IMR-90 (cell line): ENCODE measurements at regions not wholly inside any gene's neighbourhood (a gene's known extent, or its start where the extent isn't known, plus 50 kb on each side); places are given as distances from the start of the nearest gene placed in this dataset.

Experiments
- ATAC-seq: fragments of 200-7000 bp; cut with Tn5 transposase; 2 replicates; pipeline ENCODE4 v1.9.1; 2020; ENCODE audit warnings: low read depth, mild to moderate bottlenecking, moderate library complexity
- BruUV-seq: library from RNA; stranded (reverse); fragments of 400-500 nt; replicated peaks from 2 replicates; lab custom pipeline; 2021; lab: Mats Ljungman, UMichigan
- CTCF ChIA-PET: fragments of 300-600 bp; formaldehyde crosslinking; extraction: SDS; loops from one replicate; lab custom pipeline; 2021; ENCODE audit warnings: antibody characterized with exemption; lab: Yijun Ruan, JAX
- POLR2A ChIA-PET: fragments of 300-600 bp; sonication (Branson Sonifier 250); formaldehyde crosslinking; loops from one replicate; lab custom pipeline; 2022; ENCODE audit warnings: antibody characterized with exemption; ENCODE audit not compliant: unreplicated experiment; lab: Charles Lee
- DNase-seq: peaks from one replicate; pipeline ENCODE4 v3.0.0; 2013
- H2AFZ ChIP-seq: replicated peaks from 2 replicates; pipeline ENCODE3; 2013; ENCODE audit warnings: low read length, mild to moderate bottlenecking; ENCODE audit not compliant: poor library complexity
- H2AK5ac ChIP-seq: 2 replicates; pipeline ENCODE4 v1.6.1; 2013; ENCODE audit warnings: low read depth, low read length, inconsistent platforms
- H2AK9ac ChIP-seq: replicated peaks from 2 replicates; pipeline ENCODE3; 2013; ENCODE audit warnings: mild to moderate bottlenecking, low read depth, low read length, moderate library complexity; ENCODE audit not compliant: poor library complexity
- H2BK120ac ChIP-seq: 2 replicates; pipeline ENCODE4 v1.6.1; 2013; ENCODE audit warnings: low read depth, low read length, inconsistent platforms
- H2BK15ac ChIP-seq: 3 replicates; pipeline ENCODE4 v1.6.1; 2013; ENCODE audit warnings: low read depth, low read length, inconsistent platforms
- H2BK20ac ChIP-seq: 2 replicates; pipeline ENCODE4 v1.6.1; 2013; ENCODE audit warnings: low read depth, mild to moderate bottlenecking, inconsistent platforms, low read length, moderate library complexity
- H2BK5ac ChIP-seq: 2 replicates; pipeline ENCODE4 v1.6.1; 2013; ENCODE audit warnings: mild to moderate bottlenecking, low read depth, low read length, inconsistent platforms; ENCODE audit not compliant: poor library complexity, severe bottlenecking
- H3K14ac ChIP-seq: replicated peaks from 2 replicates; pipeline ENCODE4 v1.6.1; 2013; ENCODE audit warnings: low read depth, low read length, inconsistent platforms
- H3K18ac ChIP-seq: 2 replicates; pipeline ENCODE4 v1.6.1; 2013; ENCODE audit warnings: low read depth, low read length, control low read depth
- H3K23ac ChIP-seq: 2 replicates; pipeline ENCODE4 v1.6.1; 2013; ENCODE audit warnings: low read depth, low read length, inconsistent platforms
- H3K27ac ChIP-seq: 2 replicates; pipeline ENCODE4 v1.5.1; 2013; ENCODE audit warnings: mild to moderate bottlenecking, control low read depth, low read length; ENCODE audit not compliant: insufficient read depth
- H3K27me3 ChIP-seq: 2 replicates; pipeline ENCODE4 v1.6.1; 2013; ENCODE audit warnings: low read length; ENCODE audit not compliant: control insufficient read depth, insufficient read depth
- H3K36me3 ChIP-seq: 2 replicates; pipeline ENCODE4 v1.6.1; 2013; ENCODE audit warnings: low read length, mixed read lengths; ENCODE audit not compliant: control insufficient read depth, insufficient read depth
- H3K4ac ChIP-seq: 2 replicates; pipeline ENCODE4 v1.6.1; 2013; ENCODE audit warnings: low read depth, low read length, inconsistent platforms
- H3K4me1 ChIP-seq: 2 replicates; pipeline ENCODE4 v1.6.1; 2013; ENCODE audit warnings: low read length, mixed read lengths; ENCODE audit not compliant: control insufficient read depth, insufficient read depth
- H3K4me2 ChIP-seq: 2 replicates; pipeline ENCODE4 v1.6.1; 2013; ENCODE audit warnings: low read depth, mild to moderate bottlenecking, control low read depth, low read length, moderate library complexity
- H3K4me3 ChIP-seq: 2 replicates; pipeline ENCODE4 v1.5.1; 2013; ENCODE audit warnings: low read depth, mild to moderate bottlenecking, control low read depth, low read length, moderate library complexity; ENCODE audit not compliant: insufficient read depth
- H3K56ac ChIP-seq: 2 replicates; pipeline ENCODE4 v1.6.1; 2013; ENCODE audit warnings: low read length, inconsistent platforms; ENCODE audit not compliant: insufficient read depth; ENCODE audit errors: extremely low read depth
- H3K79me1 ChIP-seq, 2 experiments: 2 replicates each; pipeline ENCODE4 v1.6.1; 2013; ENCODE audit warnings: low read length in 2 of 2, inconsistent platforms in 1 of 2, low read depth in 1 of 2
- H3K9ac ChIP-seq: 2 replicates; pipeline ENCODE4 v1.6.1; 2013; ENCODE audit warnings: low read depth, low read length, control low read depth
- H3K9me1 ChIP-seq: 2 replicates; pipeline ENCODE4 v1.6.1; 2013; ENCODE audit warnings: low read length, inconsistent platforms; ENCODE audit not compliant: insufficient read depth
- H3K9me3 ChIP-seq: 2 replicates; pipeline ENCODE4 v1.6.1; 2013; ENCODE audit warnings: low read length; ENCODE audit not compliant: control insufficient read depth, insufficient read depth
- H4K20me1 ChIP-seq: 2 replicates; pipeline ENCODE4 v1.6.1; 2013; ENCODE audit warnings: low read length, inconsistent platforms; ENCODE audit not compliant: insufficient read depth
- H4K5ac ChIP-seq: 2 replicates; pipeline ENCODE4 v1.6.1; 2013; ENCODE audit warnings: mild to moderate bottlenecking, low read depth, low read length, control low read depth
- H4K8ac ChIP-seq, 2 experiments: 2 replicates each; pipeline ENCODE4 v1.6.1; 2013; ENCODE audit warnings: low read depth in 2 of 2, low read length in 2 of 2, control low read depth in 1 of 2, inconsistent platforms in 1 of 2
- H4K91ac ChIP-seq: 2 replicates; pipeline ENCODE4 v1.6.1; 2013; ENCODE audit warnings: low read depth, low read length, inconsistent platforms; ENCODE audit not compliant: insufficient read depth
- CEBPB ChIP-seq: IDR thresholded peaks from 2 replicates; pipeline ENCODE4 v1.6.1; 2012; ENCODE audit warnings: low read depth, low read length, improper control_type of control experiment
- CHD1 ChIP-seq: IDR thresholded peaks from 2 replicates; pipeline ENCODE4 v1.6.1; 2012; ENCODE audit warnings: low read depth, low read length, improper control_type of control experiment
- FOS ChIP-seq: fragments of 150-350 bp; IDR thresholded peaks from 2 replicates; pipeline ENCODE4 v1.6.1; 2016; ENCODE audit warnings: low read depth, low read length
- MAZ ChIP-seq: IDR thresholded peaks from 2 replicates; pipeline ENCODE4 v1.6.1; 2012; ENCODE audit warnings: low read depth, mild to moderate bottlenecking, low read length, improper control_type of control experiment, moderate library complexity, borderline replicate concordance
- MXI1 ChIP-seq: IDR thresholded peaks from 2 replicates; pipeline ENCODE4 v1.6.1; 2012; ENCODE audit warnings: low read depth, mild to moderate bottlenecking, low read length, moderate library complexity, borderline replicate concordance
- NFE2L2 ChIP-seq: fragments of 150-350 bp; IDR thresholded peaks from 2 replicates; pipeline ENCODE4 v1.6.1; 2016; ENCODE audit warnings: low read depth, mild to moderate bottlenecking, low read length
- POLR2A ChIP-seq: IDR thresholded peaks from 2 replicates; pipeline ENCODE4 v1.6.1; 2012; ENCODE audit warnings: mild to moderate bottlenecking, low read depth, low read length
- RAD21 ChIP-seq: IDR thresholded peaks from 2 replicates; pipeline ENCODE4 v1.6.1; 2012; ENCODE audit warnings: low read length, improper control_type of control experiment
- RCOR1 ChIP-seq: IDR thresholded peaks from 2 replicates; pipeline ENCODE4 v1.6.1; 2012; ENCODE audit warnings: mild to moderate bottlenecking, low read length, improper control_type of control experiment; ENCODE audit not compliant: insufficient replicate concordance
- RFX5 ChIP-seq: IDR thresholded peaks from 2 replicates; pipeline ENCODE4 v1.8.0; 2012; ENCODE audit warnings: low read depth, mild to moderate bottlenecking, low read length, moderate library complexity
- WGBS, 2 experiments: methylation state at CpG; one replicate each; pipeline versions ENCODE4 v1.1.5 to v1.1.7; 2013; ENCODE audit warnings: missing lambda C conversion rate in 2 of 2; ENCODE audit not compliant: insufficient read length in 1 of 2; ENCODE audit errors: extremely low coverage in 2 of 2; 5-methylcytosine and 5-hydroxymethylcytosine counted together
- dilution Hi-C: fragments of 300-500 bp; cut with HindIII; formaldehyde crosslinking; loops from one replicate; pipeline ENCODE4 v1.14.3; 2018; ENCODE audit warnings: low sequenced_read_pairs; ENCODE audit not compliant: unreplicated experiment
- in situ Hi-C: fragments of 300-500 bp; cut with MboI; formaldehyde crosslinking; loops from 3 replicates; pipeline ENCODE4 v1.14.3; 2019; ENCODE audit warnings: low sequenced_read_pairs, inconsistent platforms, mixed read lengths
- intact Hi-C: fragments of 100-400 bp; cut with micrococcal nuclease; formaldehyde crosslinking; loops from 2 replicates; pipeline ENCODE4 v1.10.0; 2022
- TF ChIP-seq, protein P1 (sequence below): conservative IDR thresholded peaks from 2 replicates; pipeline ENCODE4 v1.5.1; 2012; ENCODE audit warnings: mild to moderate bottlenecking, low read depth, low read length, improper control_type of control experiment

DNA sequence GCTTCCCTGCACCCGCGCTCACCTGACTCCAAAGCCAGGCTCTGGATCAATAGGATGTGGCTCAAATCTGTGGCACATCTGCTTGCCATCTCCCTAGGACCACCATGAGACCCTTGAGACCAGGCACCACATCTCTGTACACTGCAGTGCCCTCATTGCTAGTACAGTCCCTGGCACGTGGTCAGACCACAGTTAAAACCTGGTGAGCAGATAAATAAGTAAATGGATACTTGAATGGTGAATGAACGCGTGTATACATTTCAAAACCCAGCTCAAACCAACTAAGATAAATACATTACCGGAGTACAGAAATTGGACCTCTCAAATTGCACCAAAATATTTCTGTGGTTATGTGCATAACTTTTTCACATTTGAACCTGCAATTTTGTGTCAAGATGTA, 221.2 kb upstream of the IRX4 start:
- no peak for ATAC-seq
- no peak overlapping the region for H2AFZ ChIP-seq
- no peak overlapping the region for H3K4ac ChIP-seq
- H4K5ac ChIP-seq = no peak overlapping the region
- H3K9me3 ChIP-seq = peaks cover 24% of the 10 kb centered on the region
- no peaks in the 10 kb centered on the region for H3K79me1 ChIP-seq
- no peak overlapping the region for H4K91ac ChIP-seq
- TF ChIP-seq FOS (no peak), RFX5 (no peak), RAD21 (no peak), RCOR1 (no peak), CEBPB (no peak), CHD1 (no peak), POLR2A (no peak), NFE2L2 (no peak), MXI1 (no peak), MAZ (no peak)
- TF ChIP-seq, protein P1, sequence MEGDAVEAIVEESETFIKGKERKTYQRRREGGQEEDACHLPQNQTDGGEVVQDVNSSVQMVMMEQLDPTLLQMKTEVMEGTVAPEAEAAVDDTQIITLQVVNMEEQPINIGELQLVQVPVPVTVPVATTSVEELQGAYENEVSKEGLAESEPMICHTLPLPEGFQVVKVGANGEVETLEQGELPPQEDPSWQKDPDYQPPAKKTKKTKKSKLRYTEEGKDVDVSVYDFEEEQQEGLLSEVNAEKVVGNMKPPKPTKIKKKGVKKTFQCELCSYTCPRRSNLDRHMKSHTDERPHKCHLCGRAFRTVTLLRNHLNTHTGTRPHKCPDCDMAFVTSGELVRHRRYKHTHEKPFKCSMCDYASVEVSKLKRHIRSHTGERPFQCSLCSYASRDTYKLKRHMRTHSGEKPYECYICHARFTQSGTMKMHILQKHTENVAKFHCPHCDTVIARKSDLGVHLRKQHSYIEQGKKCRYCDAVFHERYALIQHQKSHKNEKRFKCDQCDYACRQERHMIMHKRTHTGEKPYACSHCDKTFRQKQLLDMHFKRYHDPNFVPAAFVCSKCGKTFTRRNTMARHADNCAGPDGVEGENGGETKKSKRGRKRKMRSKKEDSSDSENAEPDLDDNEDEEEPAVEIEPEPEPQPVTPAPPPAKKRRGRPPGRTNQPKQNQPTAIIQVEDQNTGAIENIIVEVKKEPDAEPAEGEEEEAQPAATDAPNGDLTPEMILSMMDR = no peak
- CTCF ChIA-PET = no interaction called here
- H3K36me3 ChIP-seq = no peaks in the 10 kb centered on the region
- no peak overlapping the region for H2BK5ac ChIP-seq
- H2BK20ac ChIP-seq = no peak overlapping the region
- H3K56ac ChIP-seq = no peak overlapping the region
- no CpG with 5 or more reads among the region's 6 CpGs for WGBS, 2 experiments
- no peak overlapping the region for H3K14ac ChIP-seq
- H3K18ac ChIP-seq = no peak overlapping the region
- DNase-seq = no peak
- BruUV-seq = no TSS peak
- H2BK120ac ChIP-seq = no peak overlapping the region
- H3K4me3 ChIP-seq = no peak overlapping the region
- intact Hi-C loops = no loop called here
- no peaks in the 10 kb centered on the region for H3K9me1 ChIP-seq
- no peak overlapping the region for H3K23ac ChIP-seq
- in situ Hi-C loops = no loop called here
- H3K4me1 ChIP-seq = no peaks in the 10 kb centered on the region
- POLR2A ChIA-PET = no interaction called here
- no peaks in the 10 kb centered on the region for H3K27me3 ChIP-seq
- dilution Hi-C loops = no loop called here
- H4K8ac ChIP-seq = no peak overlapping the region
- no peaks in the 10 kb centered on the region for H4K20me1 ChIP-seq
- no peak overlapping the region for H3K9ac ChIP-seq
- no peak overlapping the region for H3K4me2 ChIP-seq
- H2BK15ac ChIP-seq = no peak overlapping the region
- H2AK9ac ChIP-seq = no peak overlapping the region
- H3K27ac ChIP-seq = no peak overlapping the region
- H2AK5ac ChIP-seq = no peak overlapping the region
